DOHH2 (cell line): ENCODE measurements at regions not wholly inside any gene's neighbourhood (a gene's known extent, or its start where the extent isn't known, plus 50 kb on each side); places are given as distances from the start of the nearest gene placed in this dataset.
A peak's percentile ranks its signal among the peaks of the same experiment; 100 is the strongest.
"Not testable (repeated sequence)": the region's sequence is repeated elsewhere in the genome, so short reads cannot be mapped to it uniquely, and the experiment has no call there.

Experiments
- H3F3A ChIP-seq: fragments of 200-600 bp; sonication (generic), shearing (Covaris generic); 2 replicates; pipeline ENCODE4 v1.6.0; 2016; ENCODE audit warnings: antibody characterized with exemption, mild to moderate bottlenecking; ENCODE audit not compliant: control insufficient read depth, insufficient read depth
- H3K27ac ChIP-seq: fragments of 200-600 bp; sonication (generic); 2 replicates; pipeline ENCODE4 v1.5.1; 2014; ENCODE audit warnings: low read depth, mild to moderate bottlenecking, low read length, moderate library complexity
- H3K27me3 ChIP-seq: fragments of 200-600 bp; sonication (generic); 2 replicates; pipeline ENCODE4 v1.6.1; 2014; ENCODE audit warnings: mild to moderate bottlenecking, low read length, mixed read lengths; ENCODE audit not compliant: control insufficient read depth
- H3K36me3 ChIP-seq: fragments of 200-600 bp; sonication (generic); 2 replicates; pipeline ENCODE4 v1.6.1; 2014; ENCODE audit warnings: mild to moderate bottlenecking, low read length, moderate library complexity, mixed read lengths; ENCODE audit not compliant: control insufficient read depth
- H3K4me1 ChIP-seq: fragments of 200-600 bp; sonication (generic); 2 replicates; pipeline ENCODE4 v1.6.1; 2014; ENCODE audit warnings: mild to moderate bottlenecking, low read length, mixed read lengths; ENCODE audit not compliant: control insufficient read depth
- H3K4me2 ChIP-seq: fragments of 200-600 bp; sonication (generic); 2 replicates; pipeline ENCODE4 v1.6.0; 2014; ENCODE audit warnings: mild to moderate bottlenecking, low read length, moderate library complexity
- H3K4me3 ChIP-seq: fragments of 200-600 bp; sonication (generic); 2 replicates; pipeline ENCODE4 v1.5.1; 2014; ENCODE audit warnings: mild to moderate bottlenecking, low read length, mixed read lengths
- H3K79me2 ChIP-seq: fragments of 200-600 bp; sonication (generic); 2 replicates; pipeline ENCODE4 v1.6.1; 2014; ENCODE audit warnings: mild to moderate bottlenecking, low read length, mixed read lengths; ENCODE audit not compliant: control insufficient read depth
- H3K9me2 ChIP-seq: fragments of 200-600 bp; sonication (generic); replicated peaks from 2 replicates; pipeline ENCODE4 v1.6.1; 2014; ENCODE audit warnings: mild to moderate bottlenecking, low read length, mixed read lengths; ENCODE audit not compliant: control insufficient read depth
- H3K9me3 ChIP-seq: fragments of 200-600 bp; sonication (generic); 2 replicates; pipeline ENCODE4 v1.6.1; 2014; ENCODE audit warnings: antibody characterized with exemption, low read length, mixed read lengths; ENCODE audit not compliant: control insufficient read depth, insufficient read depth
- H4K20me1 ChIP-seq: fragments of 200-600 bp; sonication (generic); 2 replicates; pipeline ENCODE4 v1.6.0; 2014; ENCODE audit warnings: low read depth, mild to moderate bottlenecking, antibody characterized with exemption, low read length, moderate library complexity; ENCODE audit not compliant: control insufficient read depth, insufficient read depth
- CTCF ChIP-seq: fragments of 200-600 bp; sonication (generic); IDR thresholded peaks from one replicate; pipeline ENCODE4 v1.5.1; 2014; ENCODE audit warnings: antibody characterized with exemption, mild to moderate bottlenecking, low read depth, low read length; ENCODE audit not compliant: poor library complexity, severe bottlenecking
- EZH2phosphoT487 ChIP-seq: fragments of 200-600 bp; sonication (generic); IDR thresholded peaks from 2 replicates; pipeline ENCODE4 v1.6.1; 2017; ENCODE audit warnings: borderline replicate concordance, mild to moderate bottlenecking, antibody characterized with exemption, low read length, moderate library complexity, mixed read lengths

- no peak overlapping the region for H3K27ac ChIP-seq
- no peaks in the 10 kb centered on the region for H3K79me2 ChIP-seq
- no peaks in the 10 kb centered on the region for H3K9me3 ChIP-seq
- no peaks in the 10 kb centered on the region for H4K20me1 ChIP-seq
- no peak overlapping the region for H3K4me2 ChIP-seq
- no peaks in the 10 kb centered on the region for H3K27me3 ChIP-seq
- H3K9me2 ChIP-seq: no peaks in the 10 kb centered on the region
- TF ChIP-seq CTCF: no peak
- no peak for TF ChIP-seq EZH2phosphoT487
- H3K36me3 ChIP-seq: no peaks in the 10 kb centered on the region
- no peaks in the 10 kb centered on the region for H3K4me1 ChIP-seq
- no peak overlapping the region for H3K4me3 ChIP-seq
- no peaks in the 10 kb centered on the region for H3F3A ChIP-seq
Measured at GRCh38 chr13:108083056-108083455, 132.3 kb downstream of the LIG4 start.

GRCh38 chr13:108082481-108082880 is 132.9 kb downstream of the LIG4 start:
- Histone ChIP-seq H4K20me1 (no peaks in the 10 kb centered on the region), H3K9me2 (no peaks in the 10 kb centered on the region), H3K79me2 (no peaks in the 10 kb centered on the region), H3F3A (no peaks in the 10 kb centered on the region), H3K4me3 (no peak overlapping the region), H3K9me3 (no peaks in the 10 kb centered on the region), H3K36me3 (no peaks in the 10 kb centered on the region), H3K4me1 (no peaks in the 10 kb centered on the region), H3K4me2 (no peak overlapping the region), H3K27me3 (no peaks in the 10 kb centered on the region), H3K27ac (no peak overlapping the region)
- TF ChIP-seq EZH2phosphoT487 (no peak), CTCF (no peak)

GRCh38 chr13:108077284-108077683 is 138.1 kb downstream of the LIG4 start:
- Histone ChIP-seq H4K20me1 (no peaks in the 10 kb centered on the region), H3K27ac (no peak overlapping the region), H3K4me3 (no peak overlapping the region), H3K9me3 (no peaks in the 10 kb centered on the region), H3F3A (no peaks in the 10 kb centered on the region), H3K4me2 (no peak overlapping the region), H3K27me3 (no peaks in the 10 kb centered on the region), H3K4me1 (no peaks in the 10 kb centered on the region), H3K9me2 (no peaks in the 10 kb centered on the region), H3K36me3 (no peaks in the 10 kb centered on the region), H3K79me2 (no peaks in the 10 kb centered on the region)
- TF ChIP-seq EZH2phosphoT487: no peak
- TF ChIP-seq CTCF: no peak

DNA sequence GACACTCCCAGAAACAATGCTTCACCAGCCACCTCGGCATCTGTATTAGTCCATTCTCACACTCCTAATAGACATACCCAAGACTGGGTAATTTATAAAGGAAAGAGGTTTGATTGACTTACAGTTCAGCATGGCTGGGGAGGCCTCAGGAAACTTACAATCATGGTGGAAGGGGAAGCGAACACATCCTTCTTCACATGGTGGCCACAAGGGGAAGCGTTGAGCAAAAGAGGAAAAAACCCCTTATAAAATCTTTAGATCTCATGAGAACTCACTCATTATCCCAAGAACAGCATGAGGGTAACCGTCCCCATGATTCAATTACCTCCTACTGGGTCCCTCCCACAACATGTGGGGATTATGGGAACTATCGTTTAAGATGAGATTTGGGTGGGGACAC is 140.9 kb downstream of the LIG4 start:
- not testable (repeated sequence) for H3K9me2 ChIP-seq, H3K4me3 ChIP-seq, H3K79me2 ChIP-seq, H3K9me3 ChIP-seq, H3K4me2 ChIP-seq, H3K4me1 ChIP-seq, H3K27me3 ChIP-seq, H4K20me1 ChIP-seq, H3F3A ChIP-seq, H3K36me3 ChIP-seq, H3K27ac ChIP-seq
- peak; percentile 40 for TF ChIP-seq CTCF
